DND-41 (cell line): ENCODE measurements at regions not wholly inside any gene's neighbourhood (a gene's known extent, or its start where the extent isn't known, plus 50 kb on each side); places are given as distances from the start of the nearest gene placed in this dataset.

ENCODE experiments used
- ATAC-seq: fragments of 200-7000 bp; cut with Tn5 transposase; 3 replicates; pipeline ENCODE4 v1.9.1; 2021; ENCODE audit warnings: low read depth; ENCODE audit not compliant: insufficient read depth
- DNase-seq: peaks from one replicate; pipeline ENCODE4 v3.0.0-alpha.2; 2020
- H2AFZ ChIP-seq: 2 replicates; pipeline ENCODE4 v1.6.0; 2012; ENCODE audit warnings: low read depth, low read length
- H3K27ac ChIP-seq: 2 replicates; pipeline ENCODE4 v1.5.1; 2012; ENCODE audit warnings: low read length, inconsistent platforms
- H3K27me3 ChIP-seq: fragments of 200-600 bp; sonication (generic); 2 replicates; pipeline ENCODE4 v1.6.0; 2012; ENCODE audit warnings: low read length, mild to moderate bottlenecking, inconsistent platforms; ENCODE audit not compliant: insufficient read depth, poor library complexity
- H3K36me3 ChIP-seq: 2 replicates; pipeline ENCODE4 v1.5.1; 2012; ENCODE audit warnings: low read length, inconsistent platforms; ENCODE audit not compliant: insufficient read depth
- H3K4me1 ChIP-seq: 2 replicates; pipeline ENCODE4 v1.5.1; 2012; ENCODE audit warnings: mild to moderate bottlenecking, low read length; ENCODE audit not compliant: insufficient read depth
- H3K4me2 ChIP-seq: 2 replicates; pipeline ENCODE4 v1.6.0; 2012; ENCODE audit warnings: mild to moderate bottlenecking, moderate library complexity, low read length, inconsistent platforms; ENCODE audit not compliant: insufficient read depth
- H3K4me3 ChIP-seq, 2 experiments: fragments of 200-600 bp in 1 of 2; shearing (Covaris generic) in 1 of 2; 2 replicates each; pipeline ENCODE4 v1.5.1; 2012 to 2016; ENCODE audit warnings: inconsistent platforms in 2 of 2, low read length in 2 of 2, mild to moderate bottlenecking in 2 of 2, low read depth in 1 of 2, moderate library complexity in 1 of 2
- H3K79me2 ChIP-seq: 2 replicates; pipeline ENCODE4 v1.6.0; 2012; ENCODE audit warnings: low read length, inconsistent platforms; ENCODE audit not compliant: insufficient read depth
- H3K9ac ChIP-seq: 2 replicates; pipeline ENCODE4 v1.6.0; 2012; ENCODE audit warnings: low read depth, mild to moderate bottlenecking, inconsistent platforms, low read length, moderate library complexity
- H3K9me3 ChIP-seq: 2 replicates; pipeline ENCODE4 v1.5.1; 2012; ENCODE audit warnings: low read length, moderate library complexity, mild to moderate bottlenecking, inconsistent platforms; ENCODE audit not compliant: insufficient read depth, severe bottlenecking
- H4K20me1 ChIP-seq: 2 replicates; pipeline ENCODE4 v1.6.0; 2012; ENCODE audit warnings: low read length; ENCODE audit not compliant: insufficient read depth
- EZH2 ChIP-seq: IDR thresholded peaks from 3 replicates; pipeline ENCODE4 v1.6.1; 2012; ENCODE audit warnings: borderline replicate concordance, low read depth, mild to moderate bottlenecking, moderate library complexity, low read length, inconsistent platforms; ENCODE audit not compliant: severe bottlenecking
- TF ChIP-seq, protein P1 (sequence below): IDR thresholded peaks from 2 replicates; pipeline ENCODE4 v1.5.1; 2012; ENCODE audit warnings: borderline replicate concordance, low read length, moderate library complexity, mild to moderate bottlenecking; ENCODE audit not compliant: poor library complexity, severe bottlenecking; ENCODE audit errors: extremely low read depth

DNA sequence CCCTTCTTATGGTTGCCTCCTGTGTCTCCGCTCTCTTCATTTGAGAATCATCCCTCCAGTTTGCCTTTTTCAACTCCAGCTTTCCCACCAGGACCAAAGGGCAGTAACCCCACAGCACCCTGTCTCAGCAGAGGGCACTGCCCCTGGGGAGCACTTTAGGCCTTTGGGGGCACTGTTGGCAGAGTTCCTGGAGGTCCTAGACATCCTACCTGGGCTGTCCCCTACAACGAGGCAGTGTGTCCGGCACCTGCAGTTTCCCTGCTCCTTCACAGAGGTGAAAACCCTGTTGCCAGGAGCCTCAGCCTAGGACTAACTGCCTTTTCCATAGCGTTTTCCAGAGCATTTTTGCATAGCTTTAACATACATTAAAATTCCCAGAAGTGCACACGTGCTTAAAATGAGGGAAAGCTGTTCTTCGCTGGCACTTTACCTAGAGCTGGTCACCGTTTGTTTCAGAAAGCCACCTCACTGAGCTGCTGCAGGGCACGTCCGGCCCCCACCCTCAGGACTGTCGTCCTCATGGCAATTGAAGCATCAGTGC is 234.9 kb downstream of the TEX29 start:
- Histone ChIP-seq H3K36me3 (no peaks in the 10 kb centered on the region), H3K27me3 (peaks cover 16% of the 10 kb centered on the region), H3K27ac (no peak overlapping the region), H3K4me2 (no peak overlapping the region), H3K9ac (no peak overlapping the region), H4K20me1 (no peaks in the 10 kb centered on the region; the same call in 1 of the 2 replicates), H3K4me3 (no peak overlapping the region), H3K9me3 (no peaks in the 10 kb centered on the region), H3K4me1 (no peaks in the 10 kb centered on the region), H2AFZ (no peak overlapping the region), H3K79me2 (no peaks in the 10 kb centered on the region)
- DNase-seq (no peak), ATAC-seq (no peak)
- TF ChIP-seq, protein P1, sequence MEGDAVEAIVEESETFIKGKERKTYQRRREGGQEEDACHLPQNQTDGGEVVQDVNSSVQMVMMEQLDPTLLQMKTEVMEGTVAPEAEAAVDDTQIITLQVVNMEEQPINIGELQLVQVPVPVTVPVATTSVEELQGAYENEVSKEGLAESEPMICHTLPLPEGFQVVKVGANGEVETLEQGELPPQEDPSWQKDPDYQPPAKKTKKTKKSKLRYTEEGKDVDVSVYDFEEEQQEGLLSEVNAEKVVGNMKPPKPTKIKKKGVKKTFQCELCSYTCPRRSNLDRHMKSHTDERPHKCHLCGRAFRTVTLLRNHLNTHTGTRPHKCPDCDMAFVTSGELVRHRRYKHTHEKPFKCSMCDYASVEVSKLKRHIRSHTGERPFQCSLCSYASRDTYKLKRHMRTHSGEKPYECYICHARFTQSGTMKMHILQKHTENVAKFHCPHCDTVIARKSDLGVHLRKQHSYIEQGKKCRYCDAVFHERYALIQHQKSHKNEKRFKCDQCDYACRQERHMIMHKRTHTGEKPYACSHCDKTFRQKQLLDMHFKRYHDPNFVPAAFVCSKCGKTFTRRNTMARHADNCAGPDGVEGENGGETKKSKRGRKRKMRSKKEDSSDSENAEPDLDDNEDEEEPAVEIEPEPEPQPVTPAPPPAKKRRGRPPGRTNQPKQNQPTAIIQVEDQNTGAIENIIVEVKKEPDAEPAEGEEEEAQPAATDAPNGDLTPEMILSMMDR, result no peak
- TF ChIP-seq EZH2, result no peak

DNA sequence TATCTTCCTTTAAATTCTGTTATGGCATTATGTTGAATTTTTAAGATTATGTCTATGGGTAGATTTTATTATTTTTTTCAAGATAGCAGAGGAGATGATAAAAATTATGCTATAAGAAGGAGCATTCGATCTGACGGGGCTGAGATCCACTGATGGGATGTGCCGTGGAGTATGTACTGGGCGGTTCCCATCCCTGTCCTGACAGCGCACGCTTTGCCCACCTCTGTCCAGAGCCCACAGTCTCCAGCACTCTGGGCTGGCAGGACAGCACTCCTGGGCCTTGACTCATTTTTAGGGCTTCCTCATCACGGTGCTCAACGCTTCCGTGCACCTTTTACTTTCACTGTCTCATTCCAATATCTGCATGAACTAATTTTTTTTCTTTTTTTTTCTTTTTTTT is 235.5 kb downstream of the TEX29 start:
- Histone ChIP-seq H3K27ac (no peak overlapping the region), H3K9me3 (no peaks in the 10 kb centered on the region), H3K9ac (no peak overlapping the region), H3K36me3 (no peaks in the 10 kb centered on the region), H2AFZ (no peak overlapping the region), H3K4me3 (no peak overlapping the region), H4K20me1 (no peaks in the 10 kb centered on the region; the same call in 1 of the 2 replicates), H3K79me2 (no peaks in the 10 kb centered on the region), H3K27me3 (peaks cover 16% of the 10 kb centered on the region), H3K4me2 (no peak overlapping the region), H3K4me1 (no peaks in the 10 kb centered on the region)
- DNase-seq (no peak), ATAC-seq (no peak)
- TF ChIP-seq, protein P1, result no peak
- TF ChIP-seq EZH2, result no peak

DNA sequence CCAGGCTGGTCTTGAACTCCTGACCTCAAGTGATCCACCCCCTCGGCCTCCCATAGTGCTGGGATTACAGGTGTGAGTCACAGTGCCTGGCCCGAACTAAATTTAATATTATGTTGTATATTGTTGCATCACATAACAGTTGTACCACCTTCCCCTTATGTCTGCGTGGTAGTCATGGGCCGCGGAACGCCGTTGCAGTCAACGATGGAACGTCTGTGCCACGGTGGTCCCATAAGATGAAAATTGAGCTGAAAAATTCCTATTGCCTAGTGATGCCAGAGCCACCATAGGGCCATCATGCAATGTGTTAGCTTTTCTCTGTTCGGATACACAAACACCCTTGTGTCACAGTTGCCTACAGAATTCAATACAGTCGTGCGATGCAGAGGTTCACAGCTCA is 236.1 kb downstream of the TEX29 start:
- no peak overlapping the region for H3K27ac ChIP-seq
- no peak overlapping the region for H2AFZ ChIP-seq
- ATAC-seq, result no peak
- no peaks in the 10 kb centered on the region for H3K4me1 ChIP-seq
- H4K20me1 ChIP-seq, result no peaks in the 10 kb centered on the region; the same call in 1 of the 2 replicates
- no peaks in the 10 kb centered on the region for H3K79me2 ChIP-seq
- no peaks in the 10 kb centered on the region for H3K36me3 ChIP-seq
- DNase-seq, result no peak
- peaks cover 11% of the 10 kb centered on the region for H3K27me3 ChIP-seq
- no peak overlapping the region for H3K4me3 ChIP-seq
- H3K9me3 ChIP-seq, result no peaks in the 10 kb centered on the region
- no peak overlapping the region for H3K9ac ChIP-seq
- no peak overlapping the region for H3K4me2 ChIP-seq
- TF ChIP-seq, protein P1, result no peak
- TF ChIP-seq EZH2, result no peak
